HepG2 (cell line): ENCODE measurements at regions not wholly inside any gene's neighbourhood (a gene's known extent, or its start where the extent isn't known, plus 50 kb on each side); places are given as distances from the start of the nearest gene placed in this dataset.

Source experiments
- ATAC-seq: fragments of 200-7000 bp; cut with Tn5 transposase; 3 replicates; pipeline ENCODE4 v1.9.1; 2020; ENCODE audit warnings: mild to moderate bottlenecking, moderate library complexity
- BruUV-seq: library from RNA; stranded (reverse); fragments of 400-500 nt; replicated peaks from 2 replicates; lab custom pipeline; 2021; lab: Mats Ljungman, UMichigan
- CTCF ChIA-PET: fragments of 300-600 bp; formaldehyde crosslinking; extraction: SDS; loops from one replicate; lab custom pipeline; 2021; ENCODE audit warnings: low total read pairs, inconsistent platforms, low intra/inter-chr PET ratio; lab: Yijun Ruan, JAX
- POLR2A ChIA-PET: fragments of 350-600 bp; sonication (Branson Sonifier 250); formaldehyde crosslinking; loops from one replicate; lab custom pipeline; 2020; ENCODE audit warnings: antibody characterized with exemption, inconsistent platforms; lab: Yijun Ruan, JAX
- DNase-seq: peaks from one replicate; pipeline ENCODE4 v3.0.0-alpha.2; 2015; ENCODE audit warnings: low spot score
- FAIRE-seq: peaks from 3 replicates; lab custom pipeline; 2011; peaks lifted over from hg19 to GRCh38; lab: Jason Lieb, UNC
- H2AFZ ChIP-seq: one replicate; pipeline ENCODE4 v1.6.1; 2011; ENCODE audit warnings: low read length, inconsistent platforms
- H3K27ac ChIP-seq: fragments of 300-600 bp; 3 replicates; pipeline ENCODE4 v1.8.0; 2011; ENCODE audit warnings: mixed run types, mild to moderate bottlenecking, mixed read lengths, low read length, inconsistent platforms; ENCODE audit not compliant: insufficient read depth; ENCODE audit errors: extremely low read length
- H3K27me3 ChIP-seq, 2 experiments: fragments of 200-600 bp in 1 of 2; 2 replicates in 1 of 2; 3 replicates in 1 of 2; pipeline versions ENCODE4 v1.6.0 to v1.8.0; 2011; ENCODE audit warnings: low read length in 2 of 2, mild to moderate bottlenecking in 2 of 2, moderate library complexity in 2 of 2, inconsistent platforms in 1 of 2; ENCODE audit not compliant: insufficient read depth in 2 of 2, control insufficient read depth in 1 of 2
- H3K36me3 ChIP-seq, 2 experiments: fragments of 200-600 bp in 1 of 2; replicated peaks in 1 of 2; 2 replicates in 1 of 2; 3 replicates in 1 of 2; pipeline versions ENCODE4 v1.5.1 to v1.8.0; 2011; ENCODE audit warnings: low read length in 2 of 2, inconsistent platforms in 1 of 2; ENCODE audit not compliant: insufficient read depth in 2 of 2, control insufficient read depth in 1 of 2
- H3K4me1 ChIP-seq: 2 replicates; pipeline ENCODE4 v1.5.1; 2012; ENCODE audit warnings: low read length, inconsistent platforms; ENCODE audit not compliant: insufficient read depth
- H3K4me2 ChIP-seq: 2 replicates; pipeline ENCODE4 v1.6.0; 2011; ENCODE audit warnings: low read depth, low read length, inconsistent platforms
- H3K4me3 ChIP-seq, 3 experiments: fragments of 200-600 bp in 1 of 3; sonication (generic), shearing (Covaris generic) in 1 of 3; replicated peaks in 1 of 3; 2 replicates each; pipeline ENCODE4 v1.5.1; 2011 to 2016; ENCODE audit warnings: low read length in 3 of 3, inconsistent platforms in 2 of 3, low read depth in 2 of 3, mild to moderate bottlenecking in 2 of 3, control low read depth in 1 of 3, mixed read lengths in 1 of 3; ENCODE audit not compliant: insufficient read depth in 1 of 3
- H3K79me2 ChIP-seq: one replicate; pipeline ENCODE4 v1.6.1; 2011; ENCODE audit warnings: low read length, inconsistent platforms; ENCODE audit not compliant: insufficient read depth
- H3K9ac ChIP-seq: 2 replicates; pipeline ENCODE4 v1.6.0; 2011; ENCODE audit warnings: mild to moderate bottlenecking, low read depth, low read length, inconsistent platforms; ENCODE audit not compliant: insufficient read depth
- H3K9me3 ChIP-seq: 2 replicates; pipeline ENCODE4 v1.5.1; 2012; ENCODE audit warnings: mild to moderate bottlenecking, low read length
- H4K20me1 ChIP-seq: 2 replicates; pipeline ENCODE4 v1.6.0; 2011; ENCODE audit warnings: inconsistent platforms, mild to moderate bottlenecking, low read length, moderate library complexity; ENCODE audit not compliant: insufficient read depth
- FOSL1 ChIP-seq: sonication (generic); formaldehyde crosslinking; IDR thresholded peaks from 2 replicates; pipeline ENCODE4 v1.9.0; 2021; ENCODE audit warnings: missing genetic modification reagents, borderline replicate concordance
- GPN1 ChIP-seq: sonication (generic); formaldehyde crosslinking; IDR thresholded peaks from 2 replicates; pipeline ENCODE4 v1.5.1; 2020; ENCODE audit warnings: missing genetic modification reagents, borderline replicate concordance
- HHEX ChIP-seq: IDR thresholded peaks from 2 replicates; pipeline ENCODE4 v1.6.1; 2016; ENCODE audit warnings: control low read depth
- HOXA7 ChIP-seq: sonication (generic); formaldehyde crosslinking; IDR thresholded peaks from 2 replicates; pipeline ENCODE4 v1.8.1; 2022; ENCODE audit warnings: mild to moderate bottlenecking, missing genetic modification reagents, moderate library complexity
- PRMT3 ChIP-seq: sonication (generic); formaldehyde crosslinking; IDR thresholded peaks from 2 replicates; pipeline ENCODE4 v1.8.1; 2022; ENCODE audit warnings: low read depth, mild to moderate bottlenecking, moderate library complexity, missing genetic modification reagents, borderline replicate concordance
- RCOR2 ChIP-seq: IDR thresholded peaks from 2 replicates; pipeline ENCODE4 v1.6.1; 2016; ENCODE audit warnings: missing biosample characterization, missing genetic modification reagents
- REST ChIP-seq, 2 experiments: IDR thresholded peaks; 2 replicates each; pipeline ENCODE4 v1.6.1; 2011 to 2012; ENCODE audit warnings: low read length in 2 of 2, borderline replicate concordance in 1 of 2, low read depth in 1 of 2, mild to moderate bottlenecking in 1 of 2, moderate library complexity in 1 of 2
- SIX1 ChIP-seq: sonication (generic); formaldehyde crosslinking; IDR thresholded peaks from 2 replicates; pipeline ENCODE4 v1.4.0; 2020; ENCODE audit warnings: missing genetic modification reagents, borderline replicate concordance
- SP2 ChIP-seq: sonication (generic); formaldehyde crosslinking; IDR thresholded peaks from 2 replicates; pipeline ENCODE4 v1.5.1; 2020; ENCODE audit warnings: mild to moderate bottlenecking, missing genetic modification reagents
- U2AF2 ChIP-seq: fragments of 200-400 bp; formaldehyde crosslinking; IDR thresholded peaks from 2 replicates; pipeline ENCODE4 v1.6.1; 2017; ENCODE audit warnings: low read depth, mild to moderate bottlenecking, low read length
- ZNF552 ChIP-seq: sonication (generic); formaldehyde crosslinking; IDR thresholded peaks from 2 replicates; pipeline ENCODE4 v1.9.0; 2022; ENCODE audit warnings: missing genetic modification reagents, mild to moderate bottlenecking, borderline replicate concordance
- ZNF704 ChIP-seq: sonication (generic); formaldehyde crosslinking; IDR thresholded peaks from 2 replicates; pipeline ENCODE4 v1.8.1; 2023; ENCODE audit warnings: mild to moderate bottlenecking, inconsistent platforms, moderate library complexity, missing genetic modification reagents, borderline replicate concordance
- ZNF780A ChIP-seq: sonication (generic); formaldehyde crosslinking; IDR thresholded peaks from 2 replicates; pipeline ENCODE4 v1.8.0; 2022; ENCODE audit warnings: mild to moderate bottlenecking, missing genetic modification reagents, moderate library complexity
- ZNF781 ChIP-seq: sonication (generic); formaldehyde crosslinking; IDR thresholded peaks from 2 replicates; pipeline ENCODE4 v1.5.1; 2020; ENCODE audit warnings: borderline replicate concordance, mild to moderate bottlenecking, missing genetic modification reagents; ENCODE audit errors: not compliant biosample characterization
- WGBS: methylation state at CpG from one replicate; pipeline ENCODE4 v1.1.6; 2017; ENCODE audit warnings: low lambda C conversion rate; 5-methylcytosine and 5-hydroxymethylcytosine counted together
- in situ Hi-C: cut with HindIII; loops from 2 replicates; pipeline ENCODE4 v1.10.0; 2017; ENCODE audit warnings: low pct_unique_long_range_greater_than_20kb; ENCODE audit not compliant: extremely low pct_ligation_motif_present
- intact Hi-C: fragments of 100-400 bp; cut with micrococcal nuclease; formaldehyde crosslinking; loops from one replicate; pipeline ENCODE4 v1.10.0; 2022; ENCODE audit not compliant: unreplicated experiment

GRCh38 chrX:122572461-122572860, 611.6 kb upstream of the GRIA3 start (continued):
- TF ChIP-seq GPN1 (CRISPR knock-in tag) (no peak), SIX1 (CRISPR knock-in tag) (no peak), ZNF781 (CRISPR knock-in tag) (no peak), RCOR2 (CRISPR knock-in tag) (no peak), HHEX (CRISPR knock-in tag) (no peak)
- TF ChIP-seq, all 625 proteins: peak for 0

GRCh38 chrX:122579036-122579435, 605.0 kb upstream of the GRIA3 start:
- TF ChIP-seq U2AF2, result no peak
- no peak for TF ChIP-seq ZNF780A
- TF ChIP-seq REST (IDR thresholded peaks at IDR 0.05; ENCODE audit: borderline replicate concordance in 1 of 2, low read depth in 1 of 2, low read length in 2 of 2), result no peak
- TF ChIP-seq ZNF704 (CRISPR knock-in tag), result no peak
- TF ChIP-seq ZNF552 (CRISPR knock-in tag), result no peak
- TF ChIP-seq PRMT3 (CRISPR knock-in tag), result no peak
- TF ChIP-seq FOSL1, result no peak
- no peak for TF ChIP-seq SP2 (CRISPR knock-in tag)
- TF ChIP-seq HOXA7 (CRISPR knock-in tag), result no peak
- Histone ChIP-seq H4K20me1 (no peaks in the 10 kb centered on the region), H3K27ac (no peak overlapping the region), H3K27me3 (no peaks in the 10 kb centered on the region), H3K4me3 (no peak overlapping the region), H3K9me3 (no peaks in the 10 kb centered on the region; the same call in 1 of the 2 replicates), H3K79me2 (no peaks in the 10 kb centered on the region), H2AFZ (no peak overlapping the region), H3K4me2 (no peak overlapping the region), H3K9ac (no peak overlapping the region), H3K36me3 (no peaks in the 10 kb centered on the region), H3K4me1 (no peaks in the 10 kb centered on the region)
- FAIRE-seq, result no peak
- ChIA-PET CTCF (no interaction called here), POLR2A (no interaction called here)
- no peak for ATAC-seq
- 0% methylated on average over 2 of the region's 2 CpGs for WGBS
- intact Hi-C loops (no loop called here), in situ Hi-C loops (no loop called here)
- no peak for DNase-seq
- no TSS peak for BruUV-seq
